HFFc6 (cell line): ENCODE measurements at regions not wholly inside any gene's neighbourhood (a gene's known extent, or its start where the extent isn't known, plus 50 kb on each side); places are given as distances from the start of the nearest gene placed in this dataset.
A peak's percentile ranks its signal among the peaks of the same experiment; 100 is the strongest.
"Not testable (repeated sequence)": the region's sequence is repeated elsewhere in the genome, so short reads cannot be mapped to it uniquely, and the experiment has no call there.

Source experiments
- DNase-seq: peaks from one replicate; pipeline ENCODE4 v3.0.0-alpha.2; 2018
- H3K27ac Mint-ChIP-seq: 2 replicates; pipeline ENCODE4 v1.8.0; 2020; ENCODE audit warnings: mild to moderate bottlenecking, mixed read lengths
- H3K27me3 Mint-ChIP-seq: 2 replicates; pipeline ENCODE4 v1.8.0; 2021; ENCODE audit warnings: mild to moderate bottlenecking, moderate library complexity, mixed read lengths; ENCODE audit not compliant: insufficient read depth
- H3K36me3 Mint-ChIP-seq: 2 replicates; pipeline ENCODE4 v1.8.0; 2021; ENCODE audit warnings: low read depth, mixed read lengths
- H3K4me1 Mint-ChIP-seq: 2 replicates; pipeline ENCODE4 v1.8.0; 2020; ENCODE audit warnings: low read depth, mixed read lengths
- H3K4me3 Mint-ChIP-seq: 2 replicates; pipeline ENCODE4 v1.8.0; 2020; ENCODE audit warnings: mild to moderate bottlenecking, moderate library complexity, mixed read lengths
- H3K9me3 Mint-ChIP-seq: 2 replicates; pipeline ENCODE4 v1.8.0; 2020; ENCODE audit warnings: mild to moderate bottlenecking, mixed read lengths
- TF ChIP-seq, protein P1 (sequence below): fragments of 200-600 bp; sonication (generic); IDR thresholded peaks from 2 replicates; pipeline ENCODE4 v1.5.0; 2021; ENCODE audit warnings: antibody characterized with exemption, mild to moderate bottlenecking

- H3K4me1 Mint-ChIP-seq = peaks cover 36% of the 10 kb centered on the region
- TF ChIP-seq, protein P1, sequence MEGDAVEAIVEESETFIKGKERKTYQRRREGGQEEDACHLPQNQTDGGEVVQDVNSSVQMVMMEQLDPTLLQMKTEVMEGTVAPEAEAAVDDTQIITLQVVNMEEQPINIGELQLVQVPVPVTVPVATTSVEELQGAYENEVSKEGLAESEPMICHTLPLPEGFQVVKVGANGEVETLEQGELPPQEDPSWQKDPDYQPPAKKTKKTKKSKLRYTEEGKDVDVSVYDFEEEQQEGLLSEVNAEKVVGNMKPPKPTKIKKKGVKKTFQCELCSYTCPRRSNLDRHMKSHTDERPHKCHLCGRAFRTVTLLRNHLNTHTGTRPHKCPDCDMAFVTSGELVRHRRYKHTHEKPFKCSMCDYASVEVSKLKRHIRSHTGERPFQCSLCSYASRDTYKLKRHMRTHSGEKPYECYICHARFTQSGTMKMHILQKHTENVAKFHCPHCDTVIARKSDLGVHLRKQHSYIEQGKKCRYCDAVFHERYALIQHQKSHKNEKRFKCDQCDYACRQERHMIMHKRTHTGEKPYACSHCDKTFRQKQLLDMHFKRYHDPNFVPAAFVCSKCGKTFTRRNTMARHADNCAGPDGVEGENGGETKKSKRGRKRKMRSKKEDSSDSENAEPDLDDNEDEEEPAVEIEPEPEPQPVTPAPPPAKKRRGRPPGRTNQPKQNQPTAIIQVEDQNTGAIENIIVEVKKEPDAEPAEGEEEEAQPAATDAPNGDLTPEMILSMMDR = no peak
- H3K9me3 Mint-ChIP-seq = no peaks in the 10 kb centered on the region
- no peaks in the 10 kb centered on the region for H3K36me3 Mint-ChIP-seq
- DNase-seq = no peak
- H3K4me3 Mint-ChIP-seq = no peak overlapping the region
- H3K27ac Mint-ChIP-seq = no peak overlapping the region
- 0 out of 2 replicates have a peak, but pooled peaks cover 2% of the 10 kb centered on the region for H3K27me3 Mint-ChIP-seq
These were observed 95.7 kb upstream of the PALMD start for GRCh38 chr1:99550198-99550597.

- Mint-ChIP-seq H3K27ac (no peak overlapping the region), H3K27me3 (0 out of 2 replicates have a peak, but pooled peaks cover 2% of the 10 kb centered on the region), H3K36me3 (no peaks in the 10 kb centered on the region), H3K4me1 (peaks cover 33% of the 10 kb centered on the region), H3K9me3 (no peaks in the 10 kb centered on the region), H3K4me3 (no peak overlapping the region)
- TF ChIP-seq, protein P1 = no peak
- DNase-seq = no peak
These were observed 93.9 kb upstream of the PALMD start for GRCh38 chr1:99551812-99552614.

GRCh38 chr1:99553301-99553700 is 92.6 kb upstream of the PALMD start:
- peaks cover 42% of the 10 kb centered on the region for H3K4me1 Mint-ChIP-seq
- DNase-seq = no peak
- no peak overlapping the region for H3K4me3 Mint-ChIP-seq
- no peak overlapping the region for H3K27ac Mint-ChIP-seq
- no peaks in the 10 kb centered on the region for H3K36me3 Mint-ChIP-seq
- no peaks in the 10 kb centered on the region for H3K9me3 Mint-ChIP-seq
- TF ChIP-seq, protein P1 = no peak
- 0 out of 2 replicates have a peak, but pooled peaks cover 2% of the 10 kb centered on the region for H3K27me3 Mint-ChIP-seq

DNA sequence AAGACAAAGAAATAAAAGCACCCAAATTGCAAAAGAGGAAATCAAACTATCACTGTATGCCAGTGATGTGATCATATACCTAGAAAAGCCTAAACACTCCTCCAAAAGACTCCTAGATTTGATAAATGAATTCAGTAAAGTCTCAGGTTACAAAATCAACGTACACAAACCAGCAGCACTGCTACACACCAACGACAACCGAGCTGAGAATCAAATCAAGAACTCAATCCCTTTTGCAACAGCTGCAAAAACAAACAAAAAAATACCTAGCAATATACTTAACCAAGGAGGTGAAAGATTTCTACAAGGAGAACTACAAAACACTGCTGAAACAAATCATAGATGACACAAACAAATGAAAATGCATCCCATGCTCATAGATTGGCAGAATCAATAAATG is 92.1 kb upstream of the PALMD start:
- not testable (repeated sequence) for DNase-seq, H3K27ac Mint-ChIP-seq, H3K9me3 Mint-ChIP-seq, H3K36me3 Mint-ChIP-seq, H3K4me3 Mint-ChIP-seq, H3K27me3 Mint-ChIP-seq
- peaks cover 46% of the 10 kb centered on the region for H3K4me1 Mint-ChIP-seq

DNA sequence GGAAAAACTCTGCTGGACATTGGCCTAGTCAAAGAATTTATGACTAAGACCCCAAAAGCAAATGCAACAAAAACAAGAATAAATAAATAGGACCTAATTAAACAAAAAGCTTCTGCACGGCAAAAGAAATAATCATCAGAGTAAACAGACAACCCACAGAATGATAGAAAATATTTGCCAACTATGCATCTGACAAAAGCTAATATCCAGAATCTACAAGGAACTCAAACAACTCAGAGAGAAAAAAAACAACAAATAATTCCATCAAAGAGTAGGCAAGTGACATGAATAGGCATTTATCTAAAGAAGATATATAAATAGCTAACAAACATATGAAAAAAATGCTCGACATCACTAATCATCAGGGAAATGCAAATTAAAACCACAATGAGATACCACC is 91.2 kb upstream of the PALMD start:
- DNase-seq = no peak
- Mint-ChIP-seq H3K27ac (no peak overlapping the region), H3K27me3 (0 out of 2 replicates have a peak, but pooled peaks cover 2% of the 10 kb centered on the region), H3K4me1 (peaks cover 51% of the 10 kb centered on the region), H3K4me3 (no peak overlapping the region), H3K36me3 (no peaks in the 10 kb centered on the region), H3K9me3 (no peaks in the 10 kb centered on the region)
- TF ChIP-seq, protein P1 = no peak

GRCh38 chr1:99557546-99558202 is 88.2 kb upstream of the PALMD start:
- peak overlapping the region; percentile 76 for H3K27ac Mint-ChIP-seq
- H3K27me3 Mint-ChIP-seq = no peaks in the 10 kb centered on the region
- peak; percentile 83 for DNase-seq
- H3K9me3 Mint-ChIP-seq = no peaks in the 10 kb centered on the region
- peaks cover 50% of the 10 kb centered on the region for H3K4me1 Mint-ChIP-seq
- H3K4me3 Mint-ChIP-seq = 0 out of 2 replicates have a peak overlapping the region, but pooled peaks have one; percentile 21
- TF ChIP-seq, protein P1 = no peak
- H3K36me3 Mint-ChIP-seq = no peaks in the 10 kb centered on the region
